ENCODE measurements at regions not wholly inside any gene's neighbourhood (a gene's known extent, or its start where the extent isn't known, plus 50 kb on each side); places are given as distances from the start of the nearest gene placed in this dataset.

DNA sequence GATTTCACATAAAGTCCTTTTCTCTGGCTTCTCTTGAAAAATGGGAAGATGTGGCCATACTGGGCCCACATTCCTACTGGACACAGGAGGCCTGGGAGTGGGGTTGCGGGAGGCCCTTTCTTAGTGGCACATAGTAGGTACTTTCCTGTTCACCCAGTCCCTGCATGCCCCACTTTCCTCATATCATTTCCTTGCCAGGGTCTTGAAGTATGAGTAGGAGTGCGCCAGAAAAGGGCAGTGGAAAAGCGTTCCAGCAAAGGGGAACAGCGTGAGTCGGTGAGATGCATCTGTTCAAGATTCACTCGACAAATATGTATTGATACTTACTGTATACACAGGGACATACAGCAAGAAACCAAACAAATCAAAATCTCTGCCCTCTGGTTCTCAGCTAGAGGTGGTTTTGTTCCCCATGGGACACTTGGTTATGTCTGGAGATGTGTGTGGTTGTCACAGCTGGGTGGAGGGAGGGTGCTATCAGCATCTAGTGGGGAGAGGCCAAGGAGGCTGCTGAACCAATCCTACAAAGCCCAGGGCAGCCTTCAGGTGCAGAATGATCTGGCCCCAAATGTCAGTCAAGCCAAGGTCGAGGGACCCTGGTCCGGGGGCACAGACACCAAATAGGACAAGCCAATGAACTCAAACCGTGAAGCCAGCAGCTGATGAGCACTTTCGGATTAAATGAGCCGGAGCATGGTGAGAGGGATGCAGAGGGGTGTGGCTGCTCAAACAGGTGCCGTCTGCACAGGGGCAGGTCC, 151.4 kb downstream of the CEBPB start:
- no peak for TF ChIP-seq POLR2AphosphoS5 (IDR thresholded peaks at IDR 0.05; ENCODE audit: insufficient read depth in 1 of 2, low read depth in 1 of 2)
- TF ChIP-seq, protein P1, sequence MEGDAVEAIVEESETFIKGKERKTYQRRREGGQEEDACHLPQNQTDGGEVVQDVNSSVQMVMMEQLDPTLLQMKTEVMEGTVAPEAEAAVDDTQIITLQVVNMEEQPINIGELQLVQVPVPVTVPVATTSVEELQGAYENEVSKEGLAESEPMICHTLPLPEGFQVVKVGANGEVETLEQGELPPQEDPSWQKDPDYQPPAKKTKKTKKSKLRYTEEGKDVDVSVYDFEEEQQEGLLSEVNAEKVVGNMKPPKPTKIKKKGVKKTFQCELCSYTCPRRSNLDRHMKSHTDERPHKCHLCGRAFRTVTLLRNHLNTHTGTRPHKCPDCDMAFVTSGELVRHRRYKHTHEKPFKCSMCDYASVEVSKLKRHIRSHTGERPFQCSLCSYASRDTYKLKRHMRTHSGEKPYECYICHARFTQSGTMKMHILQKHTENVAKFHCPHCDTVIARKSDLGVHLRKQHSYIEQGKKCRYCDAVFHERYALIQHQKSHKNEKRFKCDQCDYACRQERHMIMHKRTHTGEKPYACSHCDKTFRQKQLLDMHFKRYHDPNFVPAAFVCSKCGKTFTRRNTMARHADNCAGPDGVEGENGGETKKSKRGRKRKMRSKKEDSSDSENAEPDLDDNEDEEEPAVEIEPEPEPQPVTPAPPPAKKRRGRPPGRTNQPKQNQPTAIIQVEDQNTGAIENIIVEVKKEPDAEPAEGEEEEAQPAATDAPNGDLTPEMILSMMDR (IDR thresholded peaks at IDR 0.05): no peak
- TF ChIP-seq POLR2A (IDR thresholded peaks at IDR 0.05): no peak
